Hepatocyte (in vitro differentiated cells): ENCODE measurements at regions not wholly inside any gene's neighbourhood (a gene's known extent, or its start where the extent isn't known, plus 50 kb on each side); places are given as distances from the start of the nearest gene placed in this dataset.

Experiments
- CTCF ChIP-seq: fragments of 200-600 bp; sonication (generic); IDR thresholded peaks from 2 replicates; pipeline ENCODE4 v1.5.1; 2016; ENCODE audit warnings: antibody characterized with exemption, mild to moderate bottlenecking; ENCODE audit not compliant: poor library complexity
- EZH2 ChIP-seq: fragments of 200-600 bp; sonication (generic); IDR thresholded peaks from 2 replicates; pipeline ENCODE4 v1.6.1; 2016; ENCODE audit warnings: antibody characterized with exemption, mild to moderate bottlenecking, borderline replicate concordance
- EZH2phosphoT487 ChIP-seq: fragments of 200-600 bp; sonication (generic); IDR thresholded peaks from one replicate; pipeline ENCODE4 v1.6.1; 2018; ENCODE audit warnings: antibody characterized with exemption, mild to moderate bottlenecking, low read depth, moderate library complexity; ENCODE audit not compliant: unreplicated experiment, severe bottlenecking

- TF ChIP-seq CTCF (no peak), EZH2phosphoT487 (no peak), EZH2 (no peak)
Observed at GRCh38 chr1:209344156-209344555, 239.4 kb upstream of the CAMK1G start.
